ENCODE measurements at regions not wholly inside any gene's neighbourhood (a gene's known extent, or its start where the extent isn't known, plus 50 kb on each side); places are given as distances from the start of the nearest gene placed in this dataset.

DNA sequence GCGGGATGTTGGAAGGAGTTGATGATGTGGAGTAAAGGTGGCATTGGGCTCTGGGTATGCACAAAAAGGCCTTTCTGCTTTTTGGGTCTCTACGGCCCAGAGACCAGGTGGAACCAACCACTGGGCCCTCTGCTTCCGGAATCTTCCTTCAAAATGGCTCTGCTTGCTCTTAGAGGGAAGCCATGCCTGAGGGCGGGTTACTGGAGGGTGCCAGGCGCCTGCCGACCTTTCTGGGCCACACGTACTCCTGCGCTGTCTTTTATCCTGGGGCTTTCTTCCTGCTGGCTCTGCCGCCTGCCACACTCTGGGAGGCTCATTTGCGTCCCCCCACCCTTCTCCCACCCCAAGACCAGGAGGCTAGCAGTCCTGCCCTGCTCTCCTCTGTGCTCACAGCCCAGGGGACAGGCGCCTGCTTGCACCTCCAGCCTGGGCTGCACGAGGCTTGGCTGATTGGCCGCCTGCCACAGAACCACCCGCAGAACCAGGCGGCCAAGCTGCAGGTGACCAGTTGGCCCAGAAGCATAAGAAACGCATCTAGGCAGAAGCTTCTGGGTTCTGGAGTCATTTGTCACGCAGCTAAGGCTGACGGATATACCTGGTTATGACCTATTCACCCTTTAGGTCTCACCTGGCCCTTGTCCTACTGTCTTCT is 536.9 kb downstream of the TBC1D22A start (continued):
- TF ChIP-seq, protein P1, sequence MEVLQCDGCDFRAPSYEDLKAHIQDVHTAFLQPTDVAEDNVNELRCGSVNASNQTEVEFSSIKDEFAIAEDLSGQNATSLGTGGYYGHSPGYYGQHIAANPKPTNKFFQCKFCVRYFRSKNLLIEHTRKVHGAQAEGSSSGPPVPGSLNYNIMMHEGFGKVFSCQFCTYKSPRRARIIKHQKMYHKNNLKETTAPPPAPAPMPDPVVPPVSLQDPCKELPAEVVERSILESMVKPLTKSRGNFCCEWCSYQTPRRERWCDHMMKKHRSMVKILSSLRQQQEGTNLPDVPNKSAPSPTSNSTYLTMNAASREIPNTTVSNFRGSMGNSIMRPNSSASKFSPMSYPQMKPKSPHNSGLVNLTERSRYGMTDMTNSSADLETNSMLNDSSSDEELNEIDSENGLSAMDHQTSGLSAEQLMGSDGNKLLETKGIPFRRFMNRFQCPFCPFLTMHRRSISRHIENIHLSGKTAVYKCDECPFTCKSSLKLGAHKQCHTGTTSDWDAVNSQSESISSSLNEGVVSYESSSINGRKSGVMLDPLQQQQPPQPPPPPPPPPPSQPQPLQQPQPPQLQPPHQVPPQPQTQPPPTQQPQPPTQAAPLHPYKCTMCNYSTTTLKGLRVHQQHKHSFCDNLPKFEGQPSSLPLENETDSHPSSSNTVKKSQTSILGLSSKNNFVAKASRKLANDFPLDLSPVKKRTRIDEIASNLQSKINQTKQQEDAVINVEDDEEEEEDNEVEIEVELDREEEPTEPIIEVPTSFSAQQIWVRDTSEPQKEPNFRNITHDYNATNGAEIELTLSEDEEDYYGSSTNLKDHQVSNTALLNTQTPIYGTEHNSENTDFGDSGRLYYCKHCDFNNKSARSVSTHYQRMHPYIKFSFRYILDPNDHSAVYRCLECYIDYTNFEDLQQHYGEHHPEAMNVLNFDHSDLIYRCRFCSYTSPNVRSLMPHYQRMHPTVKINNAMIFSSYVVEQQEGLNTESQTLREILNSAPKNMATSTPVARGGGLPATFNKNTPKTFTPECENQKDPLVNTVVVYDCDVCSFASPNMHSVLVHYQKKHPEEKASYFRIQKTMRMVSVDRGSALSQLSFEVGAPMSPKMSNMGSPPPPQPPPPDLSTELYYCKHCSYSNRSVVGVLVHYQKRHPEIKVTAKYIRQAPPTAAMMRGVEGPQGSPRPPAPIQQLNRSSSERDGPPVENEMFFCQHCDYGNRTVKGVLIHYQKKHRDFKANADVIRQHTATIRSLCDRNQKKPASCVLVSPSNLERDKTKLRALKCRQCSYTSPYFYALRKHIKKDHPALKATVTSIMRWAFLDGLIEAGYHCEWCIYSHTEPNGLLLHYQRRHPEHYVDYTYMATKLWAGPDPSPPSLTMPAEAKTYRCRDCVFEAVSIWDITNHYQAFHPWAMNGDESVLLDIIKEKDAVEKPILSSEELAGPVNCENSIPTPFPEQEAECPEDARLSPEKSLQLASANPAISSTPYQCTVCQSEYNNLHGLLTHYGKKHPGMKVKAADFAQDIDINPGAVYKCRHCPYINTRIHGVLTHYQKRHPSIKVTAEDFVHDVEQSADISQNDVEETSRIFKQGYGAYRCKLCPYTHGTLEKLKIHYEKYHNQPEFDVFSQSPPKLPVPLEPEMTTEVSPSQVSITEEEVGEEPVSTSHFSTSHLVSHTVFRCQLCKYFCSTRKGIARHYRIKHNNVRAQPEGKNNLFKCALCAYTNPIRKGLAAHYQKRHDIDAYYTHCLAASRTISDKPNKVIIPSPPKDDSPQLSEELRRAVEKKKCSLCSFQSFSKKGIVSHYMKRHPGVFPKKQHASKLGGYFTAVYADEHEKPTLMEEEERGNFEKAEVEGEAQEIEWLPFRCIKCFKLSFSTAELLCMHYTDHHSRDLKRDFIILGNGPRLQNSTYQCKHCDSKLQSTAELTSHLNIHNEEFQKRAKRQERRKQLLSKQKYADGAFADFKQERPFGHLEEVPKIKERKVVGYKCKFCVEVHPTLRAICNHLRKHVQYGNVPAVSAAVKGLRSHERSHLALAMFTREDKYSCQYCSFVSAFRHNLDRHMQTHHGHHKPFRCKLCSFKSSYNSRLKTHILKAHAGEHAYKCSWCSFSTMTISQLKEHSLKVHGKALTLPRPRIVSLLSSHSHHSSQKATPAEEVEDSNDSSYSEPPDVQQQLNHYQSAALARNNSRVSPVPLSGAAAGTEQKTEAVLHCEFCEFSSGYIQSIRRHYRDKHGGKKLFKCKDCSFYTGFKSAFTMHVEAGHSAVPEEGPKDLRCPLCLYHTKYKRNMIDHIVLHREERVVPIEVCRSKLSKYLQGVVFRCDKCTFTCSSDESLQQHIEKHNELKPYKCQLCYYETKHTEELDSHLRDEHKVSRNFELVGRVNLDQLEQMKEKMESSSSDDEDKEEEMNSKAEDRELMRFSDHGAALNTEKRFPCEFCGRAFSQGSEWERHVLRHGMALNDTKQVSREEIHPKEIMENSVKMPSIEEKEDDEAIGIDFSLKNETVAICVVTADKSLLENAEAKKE (CRISPR knock-in tag; IDR thresholded peaks at IDR 0.05): no peak
- no peak for TF ChIP-seq NANOG (IDR thresholded peaks at IDR 0.05; ENCODE audit: borderline replicate concordance)

- Histone ChIP-seq H2AFZ (no peak overlapping the region), H3K9me2 (ENCODE audit: insufficient read depth) (no peaks in the 10 kb centered on the region), H3K27me3 (ENCODE audit: insufficient read depth) (no peaks in the 10 kb centered on the region), H3K4me1 (ENCODE audit: insufficient read depth) (no peaks in the 10 kb centered on the region), H4K20me1 (replicated peaks; ENCODE audit: insufficient read depth) (no peaks in the 10 kb centered on the region), H3K4me3 (no peak overlapping the region), H3K79me2 (replicated peaks; ENCODE audit: insufficient read depth) (no peaks in the 10 kb centered on the region), H3K4me2 (no peak overlapping the region), H3K27ac (ENCODE audit: low read depth) (no peak overlapping the region), H3F3A (replicated peaks; ENCODE audit: low read depth) (no peaks in the 10 kb centered on the region), H3K36me3 (ENCODE audit: insufficient read depth) (no peaks in the 10 kb centered on the region)
- no peak for DNase-seq (ENCODE audit: low spot score)
- Mint-ChIP-seq H3K27ac (no peak overlapping the region), H3K4me3 (no peak overlapping the region), H3K36me3 (ENCODE audit: low read depth) (peaks cover 66% of the 10 kb centered on the region), H3K4me1 (no peaks in the 10 kb centered on the region), H3K9me3 (peaks cover 73% of the 10 kb centered on the region; the same call in 2 of the 3 replicates), H3K27me3 (ENCODE audit: insufficient read depth, low read depth, poor library complexity) (peaks cover 8% of the 10 kb centered on the region)
- ATAC-seq: no peak
- TF ChIP-seq STAT1 (IDR thresholded peaks at IDR 0.05; ENCODE audit: unreplicated experiment) (no peak), POLR2AphosphoS5 (IDR thresholded peaks at IDR 0.05; ENCODE audit: low read depth) (no peak), EZH2phosphoT487 (IDR thresholded peaks at IDR 0.05; ENCODE audit: unreplicated experiment) (no peak), ZNF114 (CRISPR knock-in tag; IDR thresholded peaks at IDR 0.05) (no peak), JUNB (IDR thresholded peaks at IDR 0.05; ENCODE audit: unreplicated experiment) (no peak)
- TF ChIP-seq, protein P2, sequence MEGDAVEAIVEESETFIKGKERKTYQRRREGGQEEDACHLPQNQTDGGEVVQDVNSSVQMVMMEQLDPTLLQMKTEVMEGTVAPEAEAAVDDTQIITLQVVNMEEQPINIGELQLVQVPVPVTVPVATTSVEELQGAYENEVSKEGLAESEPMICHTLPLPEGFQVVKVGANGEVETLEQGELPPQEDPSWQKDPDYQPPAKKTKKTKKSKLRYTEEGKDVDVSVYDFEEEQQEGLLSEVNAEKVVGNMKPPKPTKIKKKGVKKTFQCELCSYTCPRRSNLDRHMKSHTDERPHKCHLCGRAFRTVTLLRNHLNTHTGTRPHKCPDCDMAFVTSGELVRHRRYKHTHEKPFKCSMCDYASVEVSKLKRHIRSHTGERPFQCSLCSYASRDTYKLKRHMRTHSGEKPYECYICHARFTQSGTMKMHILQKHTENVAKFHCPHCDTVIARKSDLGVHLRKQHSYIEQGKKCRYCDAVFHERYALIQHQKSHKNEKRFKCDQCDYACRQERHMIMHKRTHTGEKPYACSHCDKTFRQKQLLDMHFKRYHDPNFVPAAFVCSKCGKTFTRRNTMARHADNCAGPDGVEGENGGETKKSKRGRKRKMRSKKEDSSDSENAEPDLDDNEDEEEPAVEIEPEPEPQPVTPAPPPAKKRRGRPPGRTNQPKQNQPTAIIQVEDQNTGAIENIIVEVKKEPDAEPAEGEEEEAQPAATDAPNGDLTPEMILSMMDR (conservative IDR thresholded peaks at IDR 0.05; ENCODE audit: low read depth in 2 of 2): no peak
- TF ChIP-seq, protein P3, sequence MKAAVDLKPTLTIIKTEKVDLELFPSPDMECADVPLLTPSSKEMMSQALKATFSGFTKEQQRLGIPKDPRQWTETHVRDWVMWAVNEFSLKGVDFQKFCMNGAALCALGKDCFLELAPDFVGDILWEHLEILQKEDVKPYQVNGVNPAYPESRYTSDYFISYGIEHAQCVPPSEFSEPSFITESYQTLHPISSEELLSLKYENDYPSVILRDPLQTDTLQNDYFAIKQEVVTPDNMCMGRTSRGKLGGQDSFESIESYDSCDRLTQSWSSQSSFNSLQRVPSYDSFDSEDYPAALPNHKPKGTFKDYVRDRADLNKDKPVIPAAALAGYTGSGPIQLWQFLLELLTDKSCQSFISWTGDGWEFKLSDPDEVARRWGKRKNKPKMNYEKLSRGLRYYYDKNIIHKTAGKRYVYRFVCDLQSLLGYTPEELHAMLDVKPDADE (IDR thresholded peaks at IDR 0.05): no peak
Measured at GRCh38 chr22:47298017-47298785, 535.8 kb downstream of the TBC1D22A start.

Measured in GM23338 (cell line).